ENCODE measurements at regions not wholly inside any gene's neighbourhood (a gene's known extent, or its start where the extent isn't known, plus 50 kb on each side); places are given as distances from the start of the nearest gene placed in this dataset.

DNA sequence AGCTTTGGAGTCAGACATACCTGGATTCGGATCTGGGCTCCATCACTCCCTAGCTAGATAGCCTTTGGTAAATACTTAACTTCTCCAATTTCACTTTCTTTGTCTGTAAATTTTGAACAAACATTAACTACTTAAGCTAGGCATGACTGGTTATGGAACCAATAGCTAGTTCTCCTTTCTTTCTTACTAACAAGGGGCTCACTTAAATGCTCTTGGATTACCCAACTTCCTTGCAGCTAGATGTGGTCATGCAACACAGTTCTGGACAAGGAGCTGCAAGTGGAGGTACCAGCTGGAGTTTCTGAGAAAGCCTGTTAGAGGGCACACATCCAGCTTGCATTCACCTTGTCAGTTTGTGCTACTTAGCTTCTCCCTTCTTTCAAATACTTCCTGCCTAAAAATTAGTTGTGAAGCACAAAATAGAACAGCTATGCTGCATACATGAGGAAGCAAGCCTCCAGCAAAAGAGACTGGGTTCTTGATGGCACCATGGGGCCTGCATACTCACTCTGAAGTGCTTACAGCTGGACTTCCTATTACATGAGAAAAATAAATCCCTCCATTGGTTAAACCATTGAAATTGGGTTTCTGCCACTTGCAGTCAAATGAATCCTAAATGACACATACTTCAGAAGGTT, 210.1 kb upstream of the EEA1 start:
- H3K4me3 ChIP-seq (ENCODE audit: low read length): no peak overlapping the region
- no peaks in the 10 kb centered on the region for H3K79me2 ChIP-seq (replicated peaks; ENCODE audit: insufficient read depth, low read length)
- H3K9me3 ChIP-seq (ENCODE audit: low read length): no peaks in the 10 kb centered on the region
- H3F3A ChIP-seq (ENCODE audit: insufficient read depth, low read length, poor library complexity, severe bottlenecking): no peaks in the 10 kb centered on the region
- no peak overlapping the region for H2AFZ ChIP-seq (ENCODE audit: low read depth, low read length)
- no peak overlapping the region for H3K27ac ChIP-seq (ENCODE audit: low read length)
- H3K4me2 ChIP-seq (ENCODE audit: low read length): no peak overlapping the region
- H4K20me1 ChIP-seq (ENCODE audit: insufficient read depth): no peaks in the 10 kb centered on the region
- H3K9ac ChIP-seq (ENCODE audit: low read length): no peak overlapping the region
- H3K27me3 ChIP-seq (ENCODE audit: insufficient read depth, low read depth, low read length): no peaks in the 10 kb centered on the region
- no peaks in the 10 kb centered on the region for H3K9me2 ChIP-seq (ENCODE audit: insufficient read depth, low read length)
- TF ChIP-seq MXI1 (conservative IDR thresholded peaks at IDR 0.05; ENCODE audit: poor library complexity, severe bottlenecking): no peak
- TF ChIP-seq TAF1 (IDR thresholded peaks at IDR 0.05; ENCODE audit: low read depth): no peak
- TF ChIP-seq, protein P1, sequence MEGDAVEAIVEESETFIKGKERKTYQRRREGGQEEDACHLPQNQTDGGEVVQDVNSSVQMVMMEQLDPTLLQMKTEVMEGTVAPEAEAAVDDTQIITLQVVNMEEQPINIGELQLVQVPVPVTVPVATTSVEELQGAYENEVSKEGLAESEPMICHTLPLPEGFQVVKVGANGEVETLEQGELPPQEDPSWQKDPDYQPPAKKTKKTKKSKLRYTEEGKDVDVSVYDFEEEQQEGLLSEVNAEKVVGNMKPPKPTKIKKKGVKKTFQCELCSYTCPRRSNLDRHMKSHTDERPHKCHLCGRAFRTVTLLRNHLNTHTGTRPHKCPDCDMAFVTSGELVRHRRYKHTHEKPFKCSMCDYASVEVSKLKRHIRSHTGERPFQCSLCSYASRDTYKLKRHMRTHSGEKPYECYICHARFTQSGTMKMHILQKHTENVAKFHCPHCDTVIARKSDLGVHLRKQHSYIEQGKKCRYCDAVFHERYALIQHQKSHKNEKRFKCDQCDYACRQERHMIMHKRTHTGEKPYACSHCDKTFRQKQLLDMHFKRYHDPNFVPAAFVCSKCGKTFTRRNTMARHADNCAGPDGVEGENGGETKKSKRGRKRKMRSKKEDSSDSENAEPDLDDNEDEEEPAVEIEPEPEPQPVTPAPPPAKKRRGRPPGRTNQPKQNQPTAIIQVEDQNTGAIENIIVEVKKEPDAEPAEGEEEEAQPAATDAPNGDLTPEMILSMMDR (IDR thresholded peaks at IDR 0.05; ENCODE audit: poor library complexity, severe bottlenecking): no peak
- no peak for TF ChIP-seq EZH2 (IDR thresholded peaks at IDR 0.05; ENCODE audit: borderline replicate concordance, insufficient read depth, low read length, poor library complexity, severe bottlenecking)
- H3K36me3 ChIP-seq (ENCODE audit: insufficient read depth, low read length): no peaks in the 10 kb centered on the region

DNA sequence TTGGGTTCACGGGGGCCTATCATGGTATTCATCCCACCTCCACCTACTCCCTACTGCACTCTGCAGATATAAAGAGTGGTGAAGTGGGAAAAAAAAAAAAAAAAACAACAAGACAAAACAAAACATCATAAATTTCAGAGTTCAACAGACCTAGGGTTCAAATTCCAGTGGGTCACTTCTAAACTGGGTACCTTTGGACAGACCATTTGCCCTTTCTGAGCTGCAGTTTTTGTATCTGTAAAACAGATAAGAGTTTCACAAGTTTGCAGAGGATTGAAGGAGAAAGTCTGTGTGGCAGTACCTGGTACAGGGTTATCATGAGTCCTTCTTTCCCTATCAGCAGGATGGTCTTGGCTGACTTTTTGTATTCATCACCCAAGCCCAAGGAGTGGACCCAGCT, 211.2 kb upstream of the EEA1 start:
- Histone ChIP-seq H2AFZ (ENCODE audit: low read depth, low read length) (no peak overlapping the region), H3K9me2 (ENCODE audit: insufficient read depth, low read length) (no peaks in the 10 kb centered on the region), H3K36me3 (ENCODE audit: insufficient read depth, low read length) (no peaks in the 10 kb centered on the region), H4K20me1 (ENCODE audit: insufficient read depth) (no peaks in the 10 kb centered on the region), H3K9ac (ENCODE audit: low read length) (no peak overlapping the region), H3K4me2 (ENCODE audit: low read length) (no peak overlapping the region), H3K9me3 (ENCODE audit: low read length) (no peaks in the 10 kb centered on the region), H3K4me3 (ENCODE audit: low read length) (no peak overlapping the region), H3K27ac (ENCODE audit: low read length) (no peak overlapping the region), H3F3A (ENCODE audit: insufficient read depth, low read length, poor library complexity, severe bottlenecking) (no peaks in the 10 kb centered on the region), H3K27me3 (ENCODE audit: insufficient read depth, low read depth, low read length) (no peaks in the 10 kb centered on the region), H3K79me2 (replicated peaks; ENCODE audit: insufficient read depth, low read length) (no peaks in the 10 kb centered on the region)
- TF ChIP-seq TAF1 (IDR thresholded peaks at IDR 0.05; ENCODE audit: low read depth) (no peak), SMC3 (conservative IDR thresholded peaks at IDR 0.05; ENCODE audit: poor library complexity) (no peak), MXI1 (conservative IDR thresholded peaks at IDR 0.05; ENCODE audit: poor library complexity, severe bottlenecking) (no peak), EP300 (conservative IDR thresholded peaks at IDR 0.05; ENCODE audit: poor library complexity, severe bottlenecking) (no peak), EZH2 (IDR thresholded peaks at IDR 0.05; ENCODE audit: borderline replicate concordance, insufficient read depth, low read length, poor library complexity, severe bottlenecking) (no peak), POLR2AphosphoS5 (IDR thresholded peaks at IDR 0.05) (no peak), RAD21 (conservative IDR thresholded peaks at IDR 0.05) (no peak)
- TF ChIP-seq, protein P1 (IDR thresholded peaks at IDR 0.05; ENCODE audit: poor library complexity, severe bottlenecking): no peak
- TF ChIP-seq, protein P2, sequence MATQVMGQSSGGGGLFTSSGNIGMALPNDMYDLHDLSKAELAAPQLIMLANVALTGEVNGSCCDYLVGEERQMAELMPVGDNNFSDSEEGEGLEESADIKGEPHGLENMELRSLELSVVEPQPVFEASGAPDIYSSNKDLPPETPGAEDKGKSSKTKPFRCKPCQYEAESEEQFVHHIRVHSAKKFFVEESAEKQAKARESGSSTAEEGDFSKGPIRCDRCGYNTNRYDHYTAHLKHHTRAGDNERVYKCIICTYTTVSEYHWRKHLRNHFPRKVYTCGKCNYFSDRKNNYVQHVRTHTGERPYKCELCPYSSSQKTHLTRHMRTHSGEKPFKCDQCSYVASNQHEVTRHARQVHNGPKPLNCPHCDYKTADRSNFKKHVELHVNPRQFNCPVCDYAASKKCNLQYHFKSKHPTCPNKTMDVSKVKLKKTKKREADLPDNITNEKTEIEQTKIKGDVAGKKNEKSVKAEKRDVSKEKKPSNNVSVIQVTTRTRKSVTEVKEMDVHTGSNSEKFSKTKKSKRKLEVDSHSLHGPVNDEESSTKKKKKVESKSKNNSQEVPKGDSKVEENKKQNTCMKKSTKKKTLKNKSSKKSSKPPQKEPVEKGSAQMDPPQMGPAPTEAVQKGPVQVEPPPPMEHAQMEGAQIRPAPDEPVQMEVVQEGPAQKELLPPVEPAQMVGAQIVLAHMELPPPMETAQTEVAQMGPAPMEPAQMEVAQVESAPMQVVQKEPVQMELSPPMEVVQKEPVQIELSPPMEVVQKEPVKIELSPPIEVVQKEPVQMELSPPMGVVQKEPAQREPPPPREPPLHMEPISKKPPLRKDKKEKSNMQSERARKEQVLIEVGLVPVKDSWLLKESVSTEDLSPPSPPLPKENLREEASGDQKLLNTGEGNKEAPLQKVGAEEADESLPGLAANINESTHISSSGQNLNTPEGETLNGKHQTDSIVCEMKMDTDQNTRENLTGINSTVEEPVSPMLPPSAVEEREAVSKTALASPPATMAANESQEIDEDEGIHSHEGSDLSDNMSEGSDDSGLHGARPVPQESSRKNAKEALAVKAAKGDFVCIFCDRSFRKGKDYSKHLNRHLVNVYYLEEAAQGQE (IDR thresholded peaks at IDR 0.05; ENCODE audit: borderline replicate concordance): no peak

Data from neural cell (in vitro differentiated cells).